ENCODE measurements at regions not wholly inside any gene's neighbourhood (a gene's known extent, or its start where the extent isn't known, plus 50 kb on each side); places are given as distances from the start of the nearest gene placed in this dataset.

GRCh38 chr10:128781637-128782036 is 655.4 kb upstream of the MKI67 start:
- DNase-seq (ENCODE audit: low read depth): no peak
- no peak for TF ChIP-seq CTCF (IDR thresholded peaks at IDR 0.05; ENCODE audit: insufficient read depth, low read length, poor library complexity, severe bottlenecking)
- Histone ChIP-seq H3K4me3 (ENCODE audit: low read depth, low read length) (no peak overlapping the region), H3K27me3 (ENCODE audit: control insufficient read depth, insufficient read depth, low read length) (no peaks in the 10 kb centered on the region), H3K36me3 (ENCODE audit: control insufficient read depth, insufficient read depth, low read length) (no peaks in the 10 kb centered on the region)

GRCh38 chr10:128784444-128784843 is 658.2 kb upstream of the MKI67 start:
- no peak for TF ChIP-seq CTCF (IDR thresholded peaks at IDR 0.05; ENCODE audit: insufficient read depth, low read length, poor library complexity, severe bottlenecking)
- DNase-seq (ENCODE audit: low read depth): no peak
- no peaks in the 10 kb centered on the region for H3K36me3 ChIP-seq (ENCODE audit: control insufficient read depth, insufficient read depth, low read length)

GRCh38 chr10:128792426-128793140 is 666.4 kb upstream of the MKI67 start:
- no peak for TF ChIP-seq CTCF (IDR thresholded peaks at IDR 0.05; ENCODE audit: insufficient read depth, low read length, poor library complexity, severe bottlenecking)
- no peak for DNase-seq (ENCODE audit: low read depth)
- Histone ChIP-seq H3K36me3 (ENCODE audit: control insufficient read depth, insufficient read depth, low read length) (no peaks in the 10 kb centered on the region), H3K27me3 (ENCODE audit: control insufficient read depth, insufficient read depth, low read length) (no peaks in the 10 kb centered on the region), H3K4me3 (ENCODE audit: low read depth, low read length) (no peak overlapping the region)

More at GRCh38 chr10:128784444-128784843, 658.2 kb upstream of the MKI67 start:
- H3K4me3 ChIP-seq (ENCODE audit: low read depth, low read length): no peak overlapping the region
- no peaks in the 10 kb centered on the region for H3K27me3 ChIP-seq (ENCODE audit: control insufficient read depth, insufficient read depth, low read length)

- no peaks in the 10 kb centered on the region for H3K36me3 ChIP-seq (ENCODE audit: control insufficient read depth, insufficient read depth, low read length)
- no peaks in the 10 kb centered on the region for H3K27me3 ChIP-seq (ENCODE audit: control insufficient read depth, insufficient read depth, low read length)
- no peak for DNase-seq (ENCODE audit: low read depth)
- no peak overlapping the region for H3K4me3 ChIP-seq (ENCODE audit: low read depth, low read length)
- TF ChIP-seq CTCF (IDR thresholded peaks at IDR 0.05; ENCODE audit: insufficient read depth, low read length, poor library complexity, severe bottlenecking): no peak
Observed at GRCh38 chr10:128793726-128794655, 667.8 kb upstream of the MKI67 start.

GRCh38 chr10:128796396-128796912 is 670.2 kb upstream of the MKI67 start:
- Histone ChIP-seq H3K4me3 (ENCODE audit: low read depth, low read length) (no peak overlapping the region), H3K27me3 (ENCODE audit: control insufficient read depth, insufficient read depth, low read length) (no peaks in the 10 kb centered on the region), H3K36me3 (ENCODE audit: control insufficient read depth, insufficient read depth, low read length) (no peaks in the 10 kb centered on the region)
- TF ChIP-seq CTCF (IDR thresholded peaks at IDR 0.05; ENCODE audit: insufficient read depth, low read length, poor library complexity, severe bottlenecking): no peak
- no peak for DNase-seq (ENCODE audit: low read depth)

Data from kidney epithelial cell (primary cell).